Vagina (tissue), 2 donors: ENCODE measurements at regions not wholly inside any gene's neighbourhood (a gene's known extent, or its start where the extent isn't known, plus 50 kb on each side); places are given as distances from the start of the nearest gene placed in this dataset.

Experiments
- POLR2A ChIP-seq, 2 donors: fragments of 450-650 bp; IDR thresholded peaks; one replicate each; pipeline ENCODE4 v1.6.1; 2017; ENCODE audit warnings: antibody characterized with exemption in 2 of 2, mild to moderate bottlenecking in 2 of 2, moderate library complexity in 2 of 2
- TF ChIP-seq, protein P1 (sequence below), 3 experiments: fragments of 450-650 bp in 2 of 3; fragments of 200-600 bp in 1 of 3; sonication (generic) in 1 of 3; IDR thresholded peaks; one replicate each; pipeline ENCODE4 v1.5.1; 2017 to 2019; ENCODE audit warnings: antibody characterized with exemption in 3 of 3, mild to moderate bottlenecking in 2 of 3, moderate library complexity in 2 of 3

DNA sequence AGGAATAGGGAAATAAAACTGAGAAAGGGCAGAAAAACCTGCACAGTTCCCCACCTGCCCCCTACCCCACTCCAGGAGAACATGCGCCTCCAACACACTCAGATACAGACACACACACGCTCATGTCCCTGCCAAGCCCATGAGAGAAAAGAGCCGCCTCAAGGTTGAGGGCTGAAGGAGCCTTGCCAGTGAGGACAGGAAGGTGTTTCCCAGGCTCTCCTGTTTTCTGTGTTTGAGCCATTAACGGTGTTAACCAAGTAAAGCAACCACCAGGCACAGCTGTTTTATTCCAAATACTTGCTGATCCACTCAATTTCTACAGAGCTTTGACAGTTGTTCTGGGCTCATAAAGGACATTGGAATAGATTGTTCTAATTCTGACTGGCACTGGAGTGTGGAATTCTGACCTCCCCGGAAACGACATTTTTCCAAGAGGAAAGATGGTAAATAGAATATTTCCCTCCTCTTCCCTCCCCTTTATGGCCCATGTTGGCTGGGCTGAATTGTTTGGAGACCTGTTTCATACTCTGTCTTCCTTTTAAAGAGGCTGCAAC is 238.0 kb downstream of the DMAC1 start:
- TF ChIP-seq, protein P1, sequence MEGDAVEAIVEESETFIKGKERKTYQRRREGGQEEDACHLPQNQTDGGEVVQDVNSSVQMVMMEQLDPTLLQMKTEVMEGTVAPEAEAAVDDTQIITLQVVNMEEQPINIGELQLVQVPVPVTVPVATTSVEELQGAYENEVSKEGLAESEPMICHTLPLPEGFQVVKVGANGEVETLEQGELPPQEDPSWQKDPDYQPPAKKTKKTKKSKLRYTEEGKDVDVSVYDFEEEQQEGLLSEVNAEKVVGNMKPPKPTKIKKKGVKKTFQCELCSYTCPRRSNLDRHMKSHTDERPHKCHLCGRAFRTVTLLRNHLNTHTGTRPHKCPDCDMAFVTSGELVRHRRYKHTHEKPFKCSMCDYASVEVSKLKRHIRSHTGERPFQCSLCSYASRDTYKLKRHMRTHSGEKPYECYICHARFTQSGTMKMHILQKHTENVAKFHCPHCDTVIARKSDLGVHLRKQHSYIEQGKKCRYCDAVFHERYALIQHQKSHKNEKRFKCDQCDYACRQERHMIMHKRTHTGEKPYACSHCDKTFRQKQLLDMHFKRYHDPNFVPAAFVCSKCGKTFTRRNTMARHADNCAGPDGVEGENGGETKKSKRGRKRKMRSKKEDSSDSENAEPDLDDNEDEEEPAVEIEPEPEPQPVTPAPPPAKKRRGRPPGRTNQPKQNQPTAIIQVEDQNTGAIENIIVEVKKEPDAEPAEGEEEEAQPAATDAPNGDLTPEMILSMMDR (IDR thresholded peaks at IDR 0.05) = no peak
- TF ChIP-seq POLR2A (IDR thresholded peaks at IDR 0.05) = no peak
